Small intestine (tissue), 7 donors: ENCODE measurements at regions not wholly inside any gene's neighbourhood (a gene's known extent, or its start where the extent isn't known, plus 50 kb on each side); places are given as distances from the start of the nearest gene placed in this dataset.

Source experiments
- DNase-seq, 2 donors: peaks; one replicate each; pipeline versions ENCODE4 v3.0.0 to v3.0.0-alpha.2; 2013
- FAIRE-seq: peaks from 2 replicates; lab custom pipeline; 2012; peaks lifted over from hg19 to GRCh38; lab: Jason Lieb, UNC
- H3K27ac ChIP-seq, 3 donors: one replicate each; pipeline ENCODE4 v1.5.1; 2013; ENCODE audit warnings: low read length in 2 of 3, mild to moderate bottlenecking in 2 of 3, control low read depth in 1 of 3, inconsistent platforms in 1 of 3, low read depth in 1 of 3, moderate library complexity in 1 of 3
- H3K27me3 ChIP-seq, 3 donors: one replicate each; pipeline ENCODE4 v1.6.1; 2013; ENCODE audit warnings: low read length in 3 of 3, inconsistent platforms in 1 of 3; ENCODE audit not compliant: control insufficient read depth in 3 of 3, insufficient read depth in 3 of 3
- H3K36me3 ChIP-seq, 3 donors: one replicate each; pipeline ENCODE4 v1.6.1; 2013; ENCODE audit warnings: low read length in 3 of 3, inconsistent platforms in 1 of 3, low read depth in 1 of 3, mild to moderate bottlenecking in 1 of 3, moderate library complexity in 1 of 3; ENCODE audit not compliant: control insufficient read depth in 3 of 3, insufficient read depth in 2 of 3
- H3K4me1 ChIP-seq, 3 donors: one replicate each; pipeline ENCODE4 v1.6.1; 2013; ENCODE audit warnings: low read length in 2 of 3, inconsistent platforms in 1 of 3, low read depth in 1 of 3, mild to moderate bottlenecking in 1 of 3, moderate library complexity in 1 of 3; ENCODE audit not compliant: control insufficient read depth in 3 of 3, insufficient read depth in 2 of 3
- H3K4me3 ChIP-seq, 3 donors: one replicate each; pipeline ENCODE4 v1.5.1; 2013; ENCODE audit warnings: low read length in 3 of 3, control low read depth in 1 of 3, inconsistent platforms in 1 of 3, low read depth in 1 of 3, mild to moderate bottlenecking in 1 of 3, moderate library complexity in 1 of 3
- H3K9me3 ChIP-seq, 2 donors: one replicate each; pipeline ENCODE4 v1.6.1; 2013; ENCODE audit warnings: low read depth in 1 of 2, low read length in 1 of 2; ENCODE audit not compliant: control insufficient read depth in 2 of 2, insufficient read depth in 1 of 2
- WGBS, 3 donors: extraction: QIAGEN DNeasy Blood & Tissue Kit; methylation state at CpG; one replicate each; pipeline ENCODE4 v1.1.7; 2013; 5-methylcytosine and 5-hydroxymethylcytosine counted together
- donor health status: healthy with polysubstance abuse.
- donor health status: control.
- donor health status: control.
- donor health status: Bipolar disorder and iron deficiency.
- donor health status: healthy.

GRCh38 chr7:86280150-86280549, 363.6 kb upstream of the GRM3 start:
- H3K36me3 ChIP-seq, result no peaks in the 10 kb centered on the region
- H3K27ac ChIP-seq, result no peak overlapping the region
- no peaks in the 10 kb centered on the region for H3K4me1 ChIP-seq
- no peak overlapping the region for H3K4me3 ChIP-seq
- H3K27me3 ChIP-seq, result no peaks in the 10 kb centered on the region
- H3K9me3 ChIP-seq, result peaks cover 0 to 1% of the 10 kb centered on the region in 2 donors
- no peak for FAIRE-seq
- no peak for DNase-seq

- DNase-seq (no peak), FAIRE-seq (no peak)
- Histone ChIP-seq H3K27ac (no peak overlapping the region), H3K4me3 (no peak overlapping the region), H3K4me1 (no peaks in the 10 kb centered on the region), H3K9me3 (no peaks in the 10 kb centered on the region), H3K36me3 (no peaks in the 10 kb centered on the region), H3K27me3 (no peaks in the 10 kb centered on the region)
- WGBS, 3 donors, result 91 to 93% (median 92%) methylated on average over 2 of the region's 2 CpGs
These were observed 380.9 kb upstream of the GRM3 start for GRCh38 chr7:86262781-86263180.

GRCh38 chr7:86257894-86258293, 385.8 kb upstream of the GRM3 start:
- DNase-seq (no peak), FAIRE-seq (no peak)
- Histone ChIP-seq H3K9me3 (no peaks in the 10 kb centered on the region), H3K4me1 (no peaks in the 10 kb centered on the region), H3K36me3 (no peaks in the 10 kb centered on the region), H3K27me3 (no peaks in the 10 kb centered on the region), H3K27ac (no peak overlapping the region), H3K4me3 (no peak overlapping the region)
- 91 to 96% (median 95%) methylated on average over 4 of the region's 4 CpGs for WGBS, 3 donors

- Histone ChIP-seq H3K27ac (no peak overlapping the region), H3K27me3 (no peaks in the 10 kb centered on the region), H3K4me1 (no peaks in the 10 kb centered on the region), H3K4me3 (no peak overlapping the region), H3K9me3 (no peaks in the 10 kb centered on the region), H3K36me3 (no peaks in the 10 kb centered on the region)
- no peak for DNase-seq
- no peak for FAIRE-seq
- WGBS, 3 donors, result 94 to 97% (median 94%) methylated on average over 2 of the region's 2 CpGs
These were observed 391.3 kb upstream of the GRM3 start for GRCh38 chr7:86252406-86252805.

- FAIRE-seq, result no peak
- H3K4me1 ChIP-seq, result no peaks in the 10 kb centered on the region
- DNase-seq, result no peak
- H3K27me3 ChIP-seq, result no peaks in the 10 kb centered on the region
- H3K4me3 ChIP-seq, result no peak overlapping the region
- 43 to 61% (median 60%) methylated on average over 1 of the region's 1 CpG for WGBS, 3 donors
- no peaks in the 10 kb centered on the region for H3K36me3 ChIP-seq
- H3K27ac ChIP-seq, result no peak overlapping the region
- no peaks in the 10 kb centered on the region for H3K9me3 ChIP-seq
These were observed 394.7 kb upstream of the GRM3 start for GRCh38 chr7:86248977-86249376.

GRCh38 chr7:86243171-86243570, 400.5 kb upstream of the GRM3 start:
- Histone ChIP-seq H3K4me3 (no peak overlapping the region), H3K27ac (no peak overlapping the region), H3K27me3 (no peaks in the 10 kb centered on the region), H3K9me3 (no peaks in the 10 kb centered on the region), H3K36me3 (no peaks in the 10 kb centered on the region), H3K4me1 (no peaks in the 10 kb centered on the region)
- WGBS, 3 donors, result 29 to 43% (median 40%) methylated on average over 1 of the region's 1 CpG
- FAIRE-seq (no peak), DNase-seq (no peak)

- no peaks in the 10 kb centered on the region for H3K27me3 ChIP-seq
- no peak for DNase-seq
- WGBS, 3 donors, result 90 to 93% (median 91%) methylated on average over 3 of the region's 3 CpGs
- FAIRE-seq, result no peak
- H3K9me3 ChIP-seq, result peaks cover 7 to 21% of the 10 kb centered on the region in 2 donors
- H3K27ac ChIP-seq, result no peak overlapping the region
- no peaks in the 10 kb centered on the region for H3K36me3 ChIP-seq
- H3K4me3 ChIP-seq, result no peak overlapping the region
- H3K4me1 ChIP-seq, result no peaks in the 10 kb centered on the region
These were observed 417.5 kb upstream of the GRM3 start for GRCh38 chr7:86226191-86226590.

GRCh38 chr7:86222806-86223205, 420.9 kb upstream of the GRM3 start:
- no peak overlapping the region for H3K4me3 ChIP-seq
- no peak for DNase-seq
- 91 to 95% (median 92%) methylated on average over 1 of the region's 1 CpG for WGBS, 3 donors

GRCh38 chr7:86214734-86215133, 429.0 kb upstream of the GRM3 start:
- WGBS, 3 donors, result 68 to 81% (median 70%) methylated on average over 4 of the region's 4 CpGs
- no peak for DNase-seq
- H3K4me3 ChIP-seq, result no peak overlapping the region
- no peaks in the 10 kb centered on the region for H3K27me3 ChIP-seq
- no peaks in the 10 kb centered on the region for H3K36me3 ChIP-seq
- H3K27ac ChIP-seq, result no peak overlapping the region
- no peak for FAIRE-seq
- H3K9me3 ChIP-seq, result no peaks in the 10 kb centered on the region
- no peaks in the 10 kb centered on the region for H3K4me1 ChIP-seq

More at GRCh38 chr7:86222806-86223205, 420.9 kb upstream of the GRM3 start:
- Histone ChIP-seq H3K4me1 (no peaks in the 10 kb centered on the region), H3K27me3 (no peaks in the 10 kb centered on the region), H3K9me3 (peaks cover 7 to 21% of the 10 kb centered on the region in 2 donors), H3K27ac (no peak overlapping the region), H3K36me3 (no peaks in the 10 kb centered on the region)
- no peak for FAIRE-seq
